ENCODE measurements at regions not wholly inside any gene's neighbourhood (a gene's known extent, or its start where the extent isn't known, plus 50 kb on each side); places are given as distances from the start of the nearest gene placed in this dataset.

- ChIA-PET CTCF (interaction anchor here (1.4 to 5.3 kb wide), 3 partner anchors 495 to 504 kb away, joined by 5 to 30 read pairs (median 29); no protein-coding TSS in a partner anchor), RAD21 (ENCODE audit: unreplicated experiment) (interaction anchor here (1.0 to 2.4 kb wide), 3 partner anchors 9 to 499 kb away, joined by 3 to 14 read pairs (median 3); no protein-coding TSS in a partner anchor), SMC1A (ENCODE audit: uncharacterized antibody, unreplicated experiment) (interaction anchor here (1.8 kb wide), 1 partner anchor 495 kb away, joined by 11 read pairs; no protein-coding TSS in a partner anchor), POLR2A (no interaction called here)
- H3K79me2 ChIP-seq (ENCODE audit: control insufficient read depth, insufficient read depth, low read length), result no peaks in the 10 kb centered on the region
- intact Hi-C loops (cut with micrococcal nuclease; ENCODE audit: unreplicated experiment) (no loop called here), in situ Hi-C loops (cut with MboI) (no loop called here)
- FAIRE-seq (no peak), ATAC-seq (no peak), DNase-seq (ENCODE audit: low read depth, low spot score) (no peak)
- H3K36me3 ChIP-seq (ENCODE audit: control insufficient read depth in 2 of 2, insufficient read depth in 2 of 2, low read length in 1 of 2), result no peaks in the 10 kb centered on the region
- no peaks in the 10 kb centered on the region for H3K27me3 ChIP-seq (replicated peaks in 1 of 2; ENCODE audit: control insufficient read depth in 2 of 2, insufficient read depth in 2 of 2, low read length in 1 of 2)
- no peak for TF ChIP-seq NFIC (IDR thresholded peaks at IDR 0.05; ENCODE audit: low read depth, low read length)
- TF ChIP-seq GABPA (IDR thresholded peaks at IDR 0.05; ENCODE audit: low read depth), result no peak
- no peak for TF ChIP-seq RAD21 (IDR thresholded peaks at IDR 0.05; ENCODE audit: insufficient read depth, low read depth, low read length)
- TF ChIP-seq BACH1 (IDR thresholded peaks at IDR 0.05; ENCODE audit: borderline replicate concordance), result no peak
- no peak for TF ChIP-seq ZNF384 (IDR thresholded peaks at IDR 0.05; ENCODE audit: borderline replicate concordance, low read depth, low read length)
- no peak for TF ChIP-seq IRF5 (IDR thresholded peaks at IDR 0.05; ENCODE audit: borderline replicate concordance)
- no peak for TF ChIP-seq BCLAF1 (IDR thresholded peaks at IDR 0.05)
- TF ChIP-seq CTCF (IDR thresholded peaks at IDR 0.05 in 2 of 3, conservative IDR thresholded peaks at IDR 0.05 in 1 of 3; ENCODE audit: control insufficient read depth in 2 of 3, extremely low read depth in 1 of 3, insufficient read depth in 1 of 3, low read depth in 3 of 3, low read length in 3 of 3), result no peak
- TF ChIP-seq RBBP5 (conservative IDR thresholded peaks at IDR 0.05), result no peak
- TF ChIP-seq, protein P1, sequence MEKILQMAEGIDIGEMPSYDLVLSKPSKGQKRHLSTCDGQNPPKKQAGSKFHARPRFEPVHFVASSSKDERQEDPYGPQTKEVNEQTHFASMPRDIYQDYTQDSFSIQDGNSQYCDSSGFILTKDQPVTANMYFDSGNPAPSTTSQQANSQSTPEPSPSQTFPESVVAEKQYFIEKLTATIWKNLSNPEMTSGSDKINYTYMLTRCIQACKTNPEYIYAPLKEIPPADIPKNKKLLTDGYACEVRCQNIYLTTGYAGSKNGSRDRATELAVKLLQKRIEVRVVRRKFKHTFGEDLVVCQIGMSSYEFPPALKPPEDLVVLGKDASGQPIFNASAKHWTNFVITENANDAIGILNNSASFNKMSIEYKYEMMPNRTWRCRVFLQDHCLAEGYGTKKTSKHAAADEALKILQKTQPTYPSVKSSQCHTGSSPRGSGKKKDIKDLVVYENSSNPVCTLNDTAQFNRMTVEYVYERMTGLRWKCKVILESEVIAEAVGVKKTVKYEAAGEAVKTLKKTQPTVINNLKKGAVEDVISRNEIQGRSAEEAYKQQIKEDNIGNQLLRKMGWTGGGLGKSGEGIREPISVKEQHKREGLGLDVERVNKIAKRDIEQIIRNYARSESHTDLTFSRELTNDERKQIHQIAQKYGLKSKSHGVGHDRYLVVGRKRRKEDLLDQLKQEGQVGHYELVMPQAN (conservative IDR thresholded peaks at IDR 0.05), result no peak
- no peak overlapping the region for H3K9ac ChIP-seq (ENCODE audit: control insufficient read depth, insufficient read depth, low read length)
- H3K9me3 ChIP-seq (replicated peaks; ENCODE audit: control insufficient read depth, insufficient read depth, low read length), result no peaks in the 10 kb centered on the region
- H3K4me1 ChIP-seq (ENCODE audit: control insufficient read depth, insufficient read depth, low read length), result peaks cover 3% of the 10 kb centered on the region; the same call in 1 of the 2 replicates
- H3K4me3 ChIP-seq, result no peak overlapping the region
- H3K27ac ChIP-seq (ENCODE audit: control insufficient read depth, insufficient read depth), result no peak overlapping the region
- no peak overlapping the region for H2AFZ ChIP-seq (ENCODE audit: control insufficient read depth, low read depth, low read length)
- BruUV-seq (replicated peaks), result no TSS peak
- 46% methylated on average over 7 of the region's 7 CpGs for WGBS (ENCODE audit: insufficient coverage, insufficient replicate concordance, low lambda C conversion rate, missing lambda C conversion rate)
- H4K20me1 ChIP-seq (ENCODE audit: control insufficient read depth, insufficient read depth), result no peaks in the 10 kb centered on the region
- H3K4me2 ChIP-seq (ENCODE audit: control insufficient read depth, insufficient read depth), result no peak overlapping the region
These were observed 492.4 kb downstream of the GADD45G start for GRCh38 chr9:90097237-90097636.
